ENCODE measurements at regions not wholly inside any gene's neighbourhood (a gene's known extent, or its start where the extent isn't known, plus 50 kb on each side); places are given as distances from the start of the nearest gene placed in this dataset.

- no peak for DNase-seq
These were observed 240.1 kb upstream of the PPP1R2C start for GRCh38 chrX:43018031-43018430.

GRCh38 chrX:43019021-43019420 is 241.1 kb upstream of the PPP1R2C start:
- DNase-seq = no peak

GRCh38 chrX:43025806-43026315 is 247.9 kb upstream of the PPP1R2C start:
- DNase-seq = no peak

DNA sequence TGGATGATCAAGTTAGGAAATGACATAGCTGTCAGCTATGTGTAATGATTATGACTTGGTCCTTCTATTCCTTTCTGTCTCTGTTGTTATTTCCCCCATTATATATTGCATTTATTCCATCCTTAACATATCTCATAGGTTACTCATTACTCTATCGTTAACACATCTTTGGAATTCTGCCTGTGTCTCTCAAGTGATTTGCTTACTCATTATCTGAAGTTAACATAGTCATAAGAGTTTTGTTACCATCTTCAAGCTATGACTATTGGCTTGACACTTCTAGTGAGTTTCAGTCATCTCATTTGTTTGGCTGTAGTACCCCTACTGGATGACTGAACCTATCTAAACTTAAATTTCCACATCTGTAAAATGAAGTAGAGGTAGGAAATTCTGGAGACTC is 286.1 kb upstream of the PPP1R2C start:
- DNase-seq = no peak

DNA sequence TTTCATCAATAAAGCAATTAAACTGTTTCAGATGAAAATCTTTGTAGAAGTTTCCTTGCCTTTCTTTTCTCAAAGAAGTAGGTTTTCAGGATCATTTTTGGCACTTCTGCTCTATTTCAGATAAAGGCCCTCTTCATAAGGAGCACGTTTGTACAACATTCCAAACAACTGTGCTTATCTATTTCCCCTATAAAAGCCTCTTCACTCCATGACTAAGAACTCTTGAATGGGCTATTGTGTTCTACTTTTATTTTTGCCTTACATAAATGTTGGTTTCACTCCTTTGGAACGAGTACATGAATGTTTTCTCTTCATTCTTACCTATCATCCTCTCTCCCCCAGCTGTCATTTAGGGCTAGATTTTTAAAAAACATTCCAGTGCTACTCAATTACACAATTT is 288.0 kb upstream of the PPP1R2C start:
- no peak for DNase-seq

GRCh38 chrX:43068639-43069038 is 290.7 kb upstream of the PPP1R2C start:
- no peak for DNase-seq

DNA sequence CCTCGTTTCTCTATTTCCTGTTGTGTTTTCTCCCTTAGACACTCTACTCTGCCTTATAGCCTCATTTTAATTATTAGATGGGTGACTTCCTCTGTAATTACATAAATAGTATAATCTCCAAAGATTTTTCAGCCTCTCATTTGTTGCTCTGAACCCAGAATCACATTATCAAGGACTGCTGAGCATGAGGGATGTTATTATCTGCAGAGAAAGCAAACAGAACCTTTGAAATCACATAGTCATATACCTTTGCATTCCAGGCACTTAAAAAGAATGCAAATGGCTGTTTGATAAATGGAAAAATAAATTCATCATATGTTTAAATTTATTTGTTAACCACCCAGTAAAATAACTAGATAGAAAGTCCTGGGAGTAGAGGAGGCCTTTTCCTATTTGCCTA is 305.1 kb upstream of the PPP1R2C start:
- no peak for DNase-seq

GRCh38 chrX:43087830-43088229 is 309.9 kb upstream of the PPP1R2C start:
- DNase-seq = no peak

- no peak for DNase-seq
These were observed 318.9 kb upstream of the PPP1R2C start for GRCh38 chrX:43096830-43097229.

DNA sequence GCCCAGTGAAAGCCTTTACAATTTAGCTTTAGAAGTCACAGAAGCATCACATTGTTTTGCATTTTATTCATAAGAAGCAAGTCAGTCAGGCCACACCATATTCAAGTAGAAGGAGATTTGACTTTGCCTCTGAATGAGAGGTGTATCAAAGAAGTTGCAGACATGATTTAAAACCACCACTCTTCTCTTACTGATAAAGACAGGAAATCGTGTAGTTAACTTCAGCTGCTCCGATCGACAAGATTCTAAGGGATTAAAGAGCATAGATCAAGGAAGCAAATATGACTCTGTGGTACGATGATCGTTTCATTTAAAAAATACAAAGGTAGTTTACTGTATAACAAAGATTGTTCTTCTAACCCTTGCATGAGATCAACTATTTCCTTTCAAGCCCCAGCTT is 328.0 kb upstream of the PPP1R2C start:
- no peak for DNase-seq

DNA sequence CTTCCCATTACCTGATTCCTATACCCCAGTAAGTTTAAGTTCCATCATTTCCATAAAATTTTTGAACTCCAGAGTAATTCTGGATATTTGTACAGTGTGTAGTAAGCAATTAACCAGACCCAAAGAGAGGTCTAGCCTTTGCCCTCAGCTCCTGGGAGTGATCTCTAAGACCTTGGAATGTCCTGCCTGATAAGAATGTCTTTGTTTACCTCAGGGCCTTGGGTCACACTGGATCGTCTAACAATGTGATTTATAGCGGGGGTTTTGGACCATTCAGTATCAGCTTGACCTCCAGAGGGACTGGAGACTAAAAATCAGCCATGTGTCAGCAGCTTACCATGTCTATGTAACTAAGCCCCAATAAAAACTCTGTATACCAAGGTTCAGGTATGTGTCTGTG is 330.9 kb upstream of the PPP1R2C start:
- DNase-seq = no peak

GRCh38 chrX:43121637-43122036 is 343.7 kb upstream of the PPP1R2C start:
- no peak for DNase-seq

- no peak for DNase-seq
These were observed 361.7 kb upstream of the PPP1R2C start for GRCh38 chrX:43139645-43140044.

- no peak for DNase-seq
These were observed 362.6 kb upstream of the PPP1R2C start for GRCh38 chrX:43140582-43140981.

GRCh38 chrX:43141885-43142284 is 363.9 kb upstream of the PPP1R2C start:
- no peak for DNase-seq

GRCh38 chrX:43148305-43148704 is 370.3 kb upstream of the PPP1R2C start:
- no peak for DNase-seq

- DNase-seq = no peak
These were observed 387.5 kb upstream of the PPP1R2C start for GRCh38 chrX:43165343-43165920.

DNA sequence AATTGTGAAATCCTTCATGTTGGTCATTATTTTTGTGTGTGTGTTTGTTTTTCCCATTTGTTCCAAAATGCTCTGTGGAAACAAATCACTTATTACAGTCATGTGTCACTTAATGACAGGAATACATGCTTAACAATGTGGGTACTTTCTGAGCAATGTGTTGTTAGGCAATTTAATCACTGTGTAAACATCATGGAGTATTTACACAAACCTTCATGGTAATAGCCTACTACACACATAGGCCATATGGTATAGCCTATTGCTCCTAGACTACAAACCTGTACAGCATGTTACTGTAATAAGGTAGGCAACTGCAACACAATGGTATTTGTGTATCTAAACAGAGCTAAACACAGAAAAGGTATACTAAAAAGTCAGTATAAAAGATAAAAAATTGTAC is 388.9 kb upstream of the PPP1R2C start:
- DNase-seq = no peak

GRCh38 chrX:43175434-43175833 is 397.5 kb upstream of the PPP1R2C start:
- no peak for DNase-seq

DNA sequence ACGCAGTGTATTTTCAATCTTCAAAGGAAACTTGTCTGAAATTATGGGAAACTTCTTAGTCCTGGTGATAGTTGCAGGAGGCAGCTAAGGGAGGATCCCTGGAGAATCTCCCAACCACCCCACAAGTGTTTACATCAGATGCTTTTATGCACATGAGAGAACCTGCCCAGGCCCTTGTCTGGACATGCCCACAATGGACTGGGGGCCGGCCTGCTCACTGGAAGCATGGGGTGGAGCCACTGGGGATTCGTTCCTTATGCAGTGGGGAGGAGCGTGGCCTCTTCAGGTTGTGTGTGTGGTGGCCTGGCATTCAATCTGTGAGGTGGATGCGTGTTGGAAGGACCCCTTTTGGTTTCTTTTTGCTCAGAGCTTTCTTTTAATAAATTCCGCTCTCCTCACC is 398.7 kb upstream of the PPP1R2C start:
- DNase-seq = no peak

DNA sequence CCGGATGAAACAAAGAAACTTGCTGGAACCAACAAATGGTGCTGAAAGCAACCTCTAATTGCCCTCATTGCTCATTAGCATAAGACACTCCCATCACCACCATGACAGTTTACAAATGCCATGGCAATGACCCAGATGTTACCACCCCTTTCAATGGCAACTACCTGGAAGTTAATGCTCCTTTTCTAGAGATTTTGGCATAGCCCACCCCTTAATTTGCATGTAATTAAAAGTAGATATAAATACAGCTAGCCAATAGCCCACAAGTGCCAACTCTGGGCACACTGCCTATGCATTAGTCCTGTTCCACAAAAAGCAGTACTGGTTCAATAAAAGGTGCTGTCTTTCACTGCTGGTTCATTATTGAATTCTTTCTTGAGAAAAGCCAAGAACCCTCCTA is 410.3 kb upstream of the PPP1R2C start:
- no peak for DNase-seq

- DNase-seq = no peak
These were observed 433.6 kb upstream of the PPP1R2C start for GRCh38 chrX:43211570-43211969.

DNA sequence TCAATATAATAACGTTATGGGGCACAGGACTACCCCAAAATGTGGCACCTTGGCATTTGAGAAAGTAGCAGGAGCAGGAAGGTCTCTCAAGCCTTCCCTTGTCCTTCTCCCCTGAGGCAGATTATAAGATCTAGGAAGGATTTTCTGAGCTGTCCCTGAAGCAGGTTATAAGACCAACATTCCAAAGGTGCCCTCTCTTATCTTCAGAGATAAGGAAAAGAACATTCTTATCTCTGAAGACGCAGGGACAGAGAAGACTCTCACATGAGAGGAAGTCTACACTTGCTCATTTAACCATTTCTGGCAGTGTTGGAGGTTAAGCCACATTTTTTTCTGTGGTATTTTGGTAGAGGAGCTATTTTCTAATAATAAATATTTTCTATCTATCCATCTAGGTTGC is 437.9 kb upstream of the MAOA start:
- DNase-seq = no peak

GRCh38 chrX:43224496-43224895 is 431.6 kb upstream of the MAOA start:
- DNase-seq = no peak

- no peak for DNase-seq
These were observed 430.3 kb upstream of the MAOA start for GRCh38 chrX:43225626-43226328.

All from inflammatory macrophage treated with lipopolysaccharide for 1 hour (primary cell).